Spleen (tissue), 7 donors: ENCODE measurements at regions not wholly inside any gene's neighbourhood (a gene's known extent, or its start where the extent isn't known, plus 50 kb on each side); places are given as distances from the start of the nearest gene placed in this dataset.

Experiments used
- CTCF ChIP-seq, 11 experiments: fragments of 200-600 bp in 7 of 11; fragments of 450-650 bp in 4 of 11; sonication (generic) in 4 of 11; IDR thresholded peaks in 8 of 11; conservative IDR thresholded peaks in 3 of 11; 1 replicate in 7 of 11; 2 replicates in 4 of 11; pipeline versions ENCODE4 v1.4.0 to v1.8.0; 2016 to 2021; ENCODE audit warnings: antibody characterized with exemption in 11 of 11, inconsistent platforms in 4 of 11, mild to moderate bottlenecking in 1 of 11
- POLR2A ChIP-seq, 3 donors: fragments of 450-650 bp; IDR thresholded peaks; one replicate each; pipeline ENCODE4 v1.5.1; 2017; ENCODE audit warnings: antibody characterized with exemption in 3 of 3, mild to moderate bottlenecking in 1 of 3
- donor health status: DM: no; HTN: no; CAD: no; lungs with moderate emphysema.
- donor health status: DM: no; HTN: no; CAD: no.
- donor health status: DM: no; HTN: no; CAD: no.

DNA sequence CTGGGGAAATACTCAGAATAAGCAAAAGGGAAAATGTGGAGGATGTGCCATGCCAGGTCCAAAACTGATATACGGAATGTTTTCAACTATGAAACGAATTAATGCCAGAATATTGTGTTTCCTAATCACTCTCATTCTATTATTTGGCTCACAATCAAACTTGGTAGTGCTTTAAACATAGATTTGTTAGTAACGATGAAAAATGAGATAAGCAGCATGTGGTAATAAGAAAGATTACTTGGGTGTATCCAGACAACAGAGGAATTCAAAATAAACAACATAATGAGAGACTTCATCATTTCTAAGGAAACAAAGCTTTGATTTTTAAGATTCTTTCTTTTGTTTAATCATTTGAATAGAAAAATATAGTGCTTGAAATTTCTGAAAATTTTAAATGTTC is 237.3 kb downstream of the TACR3 start:
- no peak for TF ChIP-seq CTCF (IDR thresholded peaks at IDR 0.05 in 8 of 11, conservative IDR thresholded peaks at IDR 0.05 in 3 of 11)
- TF ChIP-seq POLR2A (IDR thresholded peaks at IDR 0.05): no peak
